GM12873 (cell line): ENCODE measurements at regions not wholly inside any gene's neighbourhood (a gene's known extent, or its start where the extent isn't known, plus 50 kb on each side); places are given as distances from the start of the nearest gene placed in this dataset.

Source experiments
- CTCF ChIP-seq: IDR thresholded peaks from 2 replicates; pipeline ENCODE4 v1.5.1; 2012; ENCODE audit warnings: low read depth, mild to moderate bottlenecking, moderate library complexity, low read length, control low read depth; ENCODE audit not compliant: insufficient read depth; ENCODE audit errors: missing control alignments

DNA sequence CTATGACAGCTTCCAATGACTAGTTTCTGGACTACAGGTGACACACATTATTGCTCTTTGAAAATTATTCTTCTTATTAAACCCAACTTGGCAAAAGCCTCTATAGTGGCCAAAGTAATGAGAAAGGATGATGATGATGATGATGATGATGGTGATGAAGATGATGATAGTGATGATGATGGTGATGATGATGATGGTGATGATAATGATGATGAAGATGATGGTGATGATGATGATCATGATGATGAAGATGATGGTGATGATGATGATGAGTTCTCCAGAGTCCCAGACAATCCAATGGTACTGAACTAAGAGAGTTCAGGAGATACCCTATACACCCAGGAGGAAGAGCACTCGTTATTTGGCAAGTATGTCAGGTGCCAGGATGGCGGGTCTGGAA is 739.4 kb downstream of the IRX1 start:
- no peak for TF ChIP-seq CTCF

- TF ChIP-seq CTCF: no peak
These were observed 741.9 kb downstream of the IRX1 start for GRCh38 chr5:4337519-4337918.

DNA sequence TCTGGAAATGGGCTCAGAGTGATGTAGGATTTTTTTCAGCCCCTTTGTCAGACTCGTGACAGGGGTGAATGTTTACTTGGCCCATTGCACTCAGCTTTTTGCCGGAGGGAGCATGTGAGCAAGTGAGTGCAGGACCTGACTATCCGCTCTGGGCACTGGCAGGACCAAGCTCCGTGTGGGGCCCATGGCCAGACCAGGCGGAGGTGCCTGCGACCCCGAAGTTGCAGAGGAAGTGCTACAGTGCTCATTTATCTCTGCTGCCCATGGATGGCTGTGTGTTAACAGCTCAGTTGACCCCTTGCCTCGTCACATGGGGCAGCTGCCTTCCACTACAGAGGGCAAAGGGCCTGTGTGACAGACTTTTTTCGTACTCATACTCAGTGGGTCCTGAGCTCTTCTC is 744.3 kb downstream of the IRX1 start:
- TF ChIP-seq CTCF: no peak

- no peak for TF ChIP-seq CTCF
These were observed 750.2 kb downstream of the IRX1 start for GRCh38 chr5:4345850-4346249.

GRCh38 chr5:4348423-4348822 is 752.8 kb downstream of the IRX1 start:
- no peak for TF ChIP-seq CTCF

GRCh38 chr5:4348919-4349318 is 753.3 kb downstream of the IRX1 start:
- TF ChIP-seq CTCF: no peak

DNA sequence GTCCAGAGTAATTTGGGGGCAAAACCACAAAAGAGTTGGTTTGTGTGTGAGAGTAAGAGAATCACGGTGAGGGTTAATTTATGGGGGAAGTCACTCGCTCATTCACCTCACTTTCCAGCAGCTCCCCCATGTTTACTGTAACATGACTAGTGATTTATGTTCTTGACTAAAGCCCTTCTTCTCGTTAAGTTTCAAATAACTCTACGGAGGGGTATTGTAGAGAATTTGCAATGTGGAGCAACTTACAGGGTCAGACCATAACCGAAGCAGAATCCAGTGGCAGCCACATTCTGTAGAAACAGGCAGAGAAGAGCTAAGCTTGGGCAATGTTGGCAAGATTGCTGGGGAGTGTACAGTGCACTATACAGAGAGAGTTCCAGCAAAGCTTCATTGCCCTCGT is 760.6 kb downstream of the IRX1 start:
- TF ChIP-seq CTCF: no peak

DNA sequence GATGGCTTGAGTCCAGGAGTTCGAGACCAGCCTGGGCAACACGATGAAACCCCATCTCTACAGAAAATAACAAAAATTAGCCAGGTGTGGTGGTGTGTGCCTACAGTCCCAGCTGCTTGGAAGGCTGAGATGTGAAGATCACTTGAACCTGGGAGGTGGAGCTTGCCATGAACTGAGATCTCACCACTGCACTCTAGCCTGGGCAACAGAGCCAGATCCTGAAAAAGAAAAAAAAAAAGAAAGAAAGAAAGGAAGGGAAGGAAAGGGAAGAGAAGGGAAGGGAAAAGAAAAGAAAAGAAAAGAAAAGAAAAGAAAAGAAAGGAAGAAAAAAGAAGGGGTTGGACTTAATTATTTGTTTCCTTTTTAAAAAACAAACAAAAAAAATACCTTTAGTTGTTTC is 764.2 kb downstream of the IRX1 start:
- TF ChIP-seq CTCF: no peak
